ENCODE measurements at regions not wholly inside any gene's neighbourhood (a gene's known extent, or its start where the extent isn't known, plus 50 kb on each side); places are given as distances from the start of the nearest gene placed in this dataset.

- no peak for DNase-seq (ENCODE audit: extremely low read depth, low read depth)
Observed at GRCh38 chr3:186413615-186414415, 51.8 kb upstream of the DGKG start.

GRCh38 chr3:186411994-186412393 lies 50.0 kb upstream of the DGKG start:
- DNase-seq (ENCODE audit: extremely low read depth, low read depth) = no peak
